Ascending aorta (tissue), 2 donors: ENCODE measurements at regions not wholly inside any gene's neighbourhood (a gene's known extent, or its start where the extent isn't known, plus 50 kb on each side); places are given as distances from the start of the nearest gene placed in this dataset.

ENCODE experiments used
- DNase-seq, 2 donors: peaks; one replicate each; pipeline ENCODE4 v3.0.0-alpha.2; 2019; ENCODE audit warnings: low spot score in 2 of 2
- H3K27ac ChIP-seq, 2 donors: fragments of 200-600 bp; sonication (generic); one replicate each; pipeline ENCODE4 v1.5.1; 2016 to 2017; ENCODE audit warnings: mild to moderate bottlenecking in 1 of 2
- H3K27me3 ChIP-seq: fragments of 200-600 bp; sonication (generic); one replicate; pipeline ENCODE4 v1.5.1; 2017
- H3K36me3 ChIP-seq, 2 donors: fragments of 200-600 bp; sonication (generic); one replicate each; pipeline ENCODE4 v1.5.1; 2016
- H3K4me1 ChIP-seq, 2 donors: fragments of 200-600 bp; sonication (generic); one replicate each; pipeline ENCODE4 v1.5.1; 2016 to 2017; ENCODE audit warnings: mild to moderate bottlenecking in 1 of 2
- H3K4me3 ChIP-seq, 2 donors: fragments of 200-600 bp; sonication (generic); one replicate each; pipeline ENCODE4 v1.5.1; 2016 to 2017; ENCODE audit warnings: mild to moderate bottlenecking in 1 of 2
- H3K9me3 ChIP-seq, 2 donors: fragments of 200-600 bp; sonication (generic); one replicate each; pipeline ENCODE4 v1.5.1; 2016
- CTCF ChIP-seq, 3 experiments: fragments of 200-600 bp in 2 of 3; fragments of 450-650 bp in 1 of 3; sonication (generic) in 2 of 3; IDR thresholded peaks; one replicate each; pipeline ENCODE4 v1.5.1; 2016 to 2019; ENCODE audit warnings: antibody characterized with exemption in 3 of 3, mild to moderate bottlenecking in 1 of 3, moderate library complexity in 1 of 3
- intact Hi-C: fragments of 100-400 bp; cut with DNase I; formaldehyde crosslinking; loops from one replicate; pipeline ENCODE4 v1.15.1; 2023

DNA sequence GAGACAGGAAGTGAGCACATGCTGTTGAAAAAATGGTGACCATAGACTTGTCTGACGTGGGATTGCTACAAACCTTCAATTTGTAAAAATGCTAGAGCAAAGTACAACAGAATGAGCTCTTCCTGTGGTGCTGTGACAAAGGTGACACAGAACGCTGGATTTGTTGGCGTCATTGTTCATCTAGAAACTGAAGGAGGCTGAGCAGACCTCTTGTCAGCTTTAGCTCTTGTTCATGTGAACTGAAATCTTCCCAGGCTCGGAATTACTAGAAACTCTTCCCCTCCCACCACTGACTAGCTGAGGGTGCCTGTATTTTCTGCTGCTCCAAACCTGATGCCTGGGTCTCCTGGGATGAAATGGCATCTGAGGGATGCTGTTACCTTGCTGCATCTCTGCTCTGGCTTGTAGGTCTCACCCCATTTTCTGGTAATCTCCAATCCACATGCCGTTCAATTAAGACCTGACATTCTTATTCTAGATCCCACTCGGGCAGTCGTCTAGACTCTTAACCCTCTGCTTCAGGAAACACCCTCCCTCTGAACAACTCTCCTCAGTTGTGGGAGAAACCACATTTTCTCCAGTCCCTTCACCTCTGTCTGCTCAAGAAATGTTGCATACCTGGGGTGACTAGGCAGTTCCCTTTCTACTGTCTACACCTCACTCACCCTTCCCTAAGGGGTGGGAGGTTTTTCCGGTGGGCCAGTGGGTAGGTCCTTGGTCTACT is 349.3 kb downstream of the CXCL12 start:
- H3K27ac ChIP-seq = no peak overlapping the region
- intact Hi-C loops = no loop called here

DNA sequence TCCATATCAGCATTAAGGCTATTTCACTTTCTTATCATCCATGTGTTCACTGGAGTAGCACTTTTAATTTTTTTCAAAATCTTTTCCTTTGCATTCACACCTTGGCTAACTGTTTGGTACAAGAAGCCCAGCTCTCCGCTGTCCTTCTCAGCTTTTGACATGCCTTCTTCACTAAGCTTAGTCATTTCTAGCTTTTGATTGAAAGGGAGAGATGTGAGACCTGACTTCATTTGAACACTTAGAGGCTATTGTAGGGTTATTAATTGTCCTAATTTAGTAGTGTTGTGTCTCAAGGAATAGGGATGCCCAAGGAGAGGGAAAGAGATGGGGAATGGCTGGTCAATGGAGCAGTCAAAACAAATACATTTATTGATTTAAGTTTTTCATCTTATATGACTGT is 350.0 kb downstream of the CXCL12 start:
- TF ChIP-seq CTCF (IDR thresholded peaks at IDR 0.05) = no peak
- no peaks in the 10 kb centered on the region for H3K36me3 ChIP-seq
- no peaks in the 10 kb centered on the region for H3K27me3 ChIP-seq
- H3K9me3 ChIP-seq = no peaks in the 10 kb centered on the region
- no peak for DNase-seq
- peaks cover 3 to 14% of the 10 kb centered on the region in 2 donors for H3K4me1 ChIP-seq
- no peak overlapping the region for H3K27ac ChIP-seq
- intact Hi-C loops = no loop called here
- H3K4me3 ChIP-seq = no peak overlapping the region

More for the DNA sequence above, 349.3 kb downstream of the CXCL12 start:
- no peak overlapping the region for H3K4me3 ChIP-seq
- no peaks in the 10 kb centered on the region for H3K9me3 ChIP-seq
- TF ChIP-seq CTCF (IDR thresholded peaks at IDR 0.05) = no peak
- no peaks in the 10 kb centered on the region for H3K36me3 ChIP-seq
- peaks cover 0 to 7% of the 10 kb centered on the region in 2 donors for H3K4me1 ChIP-seq
- H3K27me3 ChIP-seq = no peaks in the 10 kb centered on the region
- DNase-seq = no peak

DNA sequence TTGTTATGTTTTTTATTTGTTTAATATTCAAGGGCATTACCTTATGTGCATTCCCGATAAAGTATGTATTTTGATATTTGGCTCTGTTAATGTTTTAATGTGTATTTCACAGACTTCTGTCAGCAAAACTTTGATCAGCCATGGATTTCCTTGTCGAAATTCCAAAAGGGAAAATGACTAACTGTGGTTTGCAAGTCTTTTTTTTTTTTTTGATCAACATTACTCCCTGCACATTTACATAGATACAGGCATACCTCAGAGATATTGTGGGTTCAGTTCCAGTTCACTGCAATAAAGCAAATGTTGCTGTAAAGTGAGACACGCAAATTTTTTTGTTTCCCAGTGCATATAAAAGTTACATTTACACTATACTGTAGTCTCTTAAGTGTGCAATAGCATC is 351.9 kb downstream of the CXCL12 start:
- DNase-seq = no peak
- Histone ChIP-seq H3K27ac (no peak overlapping the region), H3K27me3 (no peaks in the 10 kb centered on the region), H3K4me1 (peaks cover 3 to 18% of the 10 kb centered on the region in 2 donors), H3K36me3 (no peaks in the 10 kb centered on the region), H3K4me3 (no peak overlapping the region), H3K9me3 (no peaks in the 10 kb centered on the region)
- intact Hi-C loops = no loop called here
- TF ChIP-seq CTCF (IDR thresholded peaks at IDR 0.05) = no peak

- TF ChIP-seq CTCF (IDR thresholded peaks at IDR 0.05) = no peak
- Histone ChIP-seq H3K9me3 (no peaks in the 10 kb centered on the region), H3K4me1 (peaks cover 3 to 18% of the 10 kb centered on the region in 2 donors), H3K36me3 (no peaks in the 10 kb centered on the region), H3K27ac (no peak overlapping the region), H3K27me3 (no peaks in the 10 kb centered on the region), H3K4me3 (no peak overlapping the region)
- no peak for DNase-seq
- intact Hi-C loops = no loop called here
These were observed 352.7 kb downstream of the CXCL12 start for GRCh38 chr10:44032216-44032615.

DNA sequence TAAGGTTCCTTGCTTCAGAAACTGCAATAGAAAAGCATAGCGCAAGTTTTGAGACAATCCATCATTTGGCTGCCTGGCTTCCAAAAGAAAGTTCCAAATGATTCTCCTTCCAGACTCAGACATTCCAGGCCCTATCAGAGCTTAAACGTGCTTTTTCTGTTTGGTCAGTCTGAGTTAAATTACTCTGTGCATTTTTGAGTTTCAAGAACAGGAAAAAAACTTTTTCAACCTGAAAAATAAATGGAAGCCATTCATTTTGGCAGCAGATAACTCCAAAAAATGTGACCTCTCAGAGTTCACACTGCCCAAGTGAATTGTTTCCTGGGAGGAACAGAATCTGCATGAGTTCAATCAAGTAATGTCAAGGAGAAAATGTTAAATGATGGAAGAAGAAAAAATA is 354.2 kb downstream of the CXCL12 start:
- H3K4me1 ChIP-seq = peaks cover 3 to 18% of the 10 kb centered on the region in 2 donors
- TF ChIP-seq CTCF (IDR thresholded peaks at IDR 0.05) = no peak
- intact Hi-C loops = no loop called here
- DNase-seq = no peak
- no peaks in the 10 kb centered on the region for H3K9me3 ChIP-seq
- H3K27ac ChIP-seq = peak overlapping the region; percentile 47 to 71
- no peaks in the 10 kb centered on the region for H3K27me3 ChIP-seq
- H3K4me3 ChIP-seq = no peak overlapping the region
- no peaks in the 10 kb centered on the region for H3K36me3 ChIP-seq
